Stimulated activated naive CD8-positive, alpha-beta T cell treated with anti-CD3 and anti-CD28 coated beads, Interleukin-15, Interleukin-2, amounts not matched to agents 100 ng/mL and 50 ng/mL, for 24 hours (primary cell): ENCODE measurements at regions not wholly inside any gene's neighbourhood (a gene's known extent, or its start where the extent isn't known, plus 50 kb on each side); places are given as distances from the start of the nearest gene placed in this dataset.
"Not testable (repeated sequence)": the region's sequence is repeated elsewhere in the genome, so short reads cannot be mapped to it uniquely, and the experiment has no call there.

Experiments
- H3K27ac Mint-ChIP-seq: one replicate; pipeline ENCODE4 v1.8.0; 2021; ENCODE audit warnings: mild to moderate bottlenecking, mixed read lengths
- H3K27me3 Mint-ChIP-seq: one replicate; pipeline ENCODE4 v1.8.0; 2021; ENCODE audit warnings: mixed read lengths
- H3K36me3 Mint-ChIP-seq: one replicate; pipeline ENCODE4 v1.8.0; 2021; ENCODE audit warnings: low read depth, mixed read lengths
- H3K4me1 Mint-ChIP-seq: one replicate; pipeline ENCODE4 v1.8.0; 2021; ENCODE audit warnings: low read depth, mixed read lengths
- H3K4me3 Mint-ChIP-seq: one replicate; pipeline ENCODE4 v1.8.0; 2021; ENCODE audit warnings: mild to moderate bottlenecking, mixed read lengths
- H3K9me3 Mint-ChIP-seq: one replicate; pipeline ENCODE4 v1.8.0; 2021; ENCODE audit warnings: mixed read lengths

- H3K36me3 Mint-ChIP-seq: no peaks in the 10 kb centered on the region
- H3K4me1 Mint-ChIP-seq: no peaks in the 10 kb centered on the region
- H3K27me3 Mint-ChIP-seq: no peaks in the 10 kb centered on the region
- no peak overlapping the region for H3K4me3 Mint-ChIP-seq
- peaks cover 4% of the 10 kb centered on the region for H3K9me3 Mint-ChIP-seq
- no peak overlapping the region for H3K27ac Mint-ChIP-seq
These were observed 220.4 kb upstream of the DEPDC1 start for GRCh38 chr1:68717330-68717729.

DNA sequence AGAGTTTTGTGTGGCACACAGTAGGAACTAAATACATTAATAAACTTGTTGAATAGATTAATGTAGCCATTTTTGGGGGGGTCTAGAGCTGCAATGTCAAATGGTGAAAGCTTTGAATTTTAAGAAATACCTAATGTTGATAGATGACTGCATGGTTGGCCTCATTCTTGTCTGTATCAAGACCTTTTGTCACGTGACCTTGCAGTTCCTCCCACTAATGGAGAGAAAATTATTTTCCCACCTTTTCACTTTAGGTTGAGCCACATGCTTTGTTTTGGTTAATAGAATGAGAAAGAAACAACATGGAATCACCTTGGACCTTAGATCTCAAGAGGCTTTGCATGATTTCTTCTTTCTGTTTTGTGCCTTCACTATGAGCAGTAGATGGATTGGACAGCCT is 223.6 kb upstream of the DEPDC1 start:
- H3K36me3 Mint-ChIP-seq: no peaks in the 10 kb centered on the region
- no peak overlapping the region for H3K4me3 Mint-ChIP-seq
- no peaks in the 10 kb centered on the region for H3K27me3 Mint-ChIP-seq
- peaks cover 4% of the 10 kb centered on the region for H3K9me3 Mint-ChIP-seq
- H3K4me1 Mint-ChIP-seq: no peaks in the 10 kb centered on the region
- no peak overlapping the region for H3K27ac Mint-ChIP-seq

DNA sequence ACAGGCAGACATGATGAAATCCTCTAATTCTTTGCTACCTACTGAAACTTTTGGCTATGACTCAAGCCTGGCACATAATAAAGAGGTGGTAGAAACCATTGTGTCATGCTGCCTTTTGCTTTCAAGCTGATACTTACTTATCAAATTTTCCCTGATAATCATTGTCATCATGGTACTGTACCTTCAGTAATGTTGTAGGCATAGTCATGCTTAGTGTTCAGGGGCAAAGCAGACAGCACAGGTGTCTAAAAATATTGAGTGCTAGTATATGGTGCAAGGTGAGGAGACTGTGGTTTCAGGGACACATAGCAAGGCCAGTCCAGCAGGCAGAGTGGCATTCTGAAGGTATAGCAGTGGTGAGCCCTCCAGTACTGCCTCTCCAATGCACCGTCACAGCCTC is 226.9 kb upstream of the DEPDC1 start:
- Mint-ChIP-seq H3K36me3 (no peaks in the 10 kb centered on the region), H3K27ac (no peak overlapping the region), H3K27me3 (no peaks in the 10 kb centered on the region), H3K4me3 (no peak overlapping the region), H3K4me1 (no peaks in the 10 kb centered on the region), H3K9me3 (peaks cover 4% of the 10 kb centered on the region)

DNA sequence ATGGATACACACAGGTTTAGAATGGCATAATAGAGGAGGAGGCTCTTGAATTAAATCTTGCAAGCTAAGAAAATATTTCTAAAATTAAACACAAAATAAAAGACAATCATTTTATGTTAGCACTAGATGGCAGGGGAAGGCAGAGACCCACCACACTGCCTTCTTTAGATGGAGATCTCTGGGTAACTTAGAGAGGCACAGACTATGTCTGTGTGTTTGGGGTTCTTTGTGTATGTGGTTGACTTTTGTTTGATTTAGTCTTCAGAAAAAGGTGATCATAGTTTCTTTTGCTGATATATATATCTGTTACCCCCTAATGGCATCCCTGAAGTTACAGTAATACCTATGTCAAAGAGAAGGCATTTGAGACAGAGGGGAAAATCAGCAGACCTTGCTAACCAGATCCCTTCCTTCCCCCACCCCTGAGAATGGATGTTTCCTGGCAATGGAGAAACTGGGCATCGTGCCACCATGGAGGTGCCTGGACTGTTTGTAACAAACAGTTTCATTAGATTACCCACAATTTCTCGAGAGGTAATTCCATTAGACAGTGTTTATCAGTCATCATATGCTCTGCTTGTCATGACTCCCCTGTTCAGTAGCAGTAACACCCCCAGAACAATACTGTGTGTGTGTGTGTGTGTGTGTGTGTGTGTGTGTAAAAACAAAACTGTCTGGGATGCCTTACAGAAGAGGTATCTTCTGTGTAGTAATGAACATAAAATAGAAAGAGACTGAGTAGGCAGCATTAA is 228.3 kb upstream of the DEPDC1 start:
- H3K27me3 Mint-ChIP-seq: no peaks in the 10 kb centered on the region
- H3K9me3 Mint-ChIP-seq: peaks cover 7% of the 10 kb centered on the region
- no peak overlapping the region for H3K4me3 Mint-ChIP-seq
- H3K4me1 Mint-ChIP-seq: no peaks in the 10 kb centered on the region
- no peak overlapping the region for H3K27ac Mint-ChIP-seq
- H3K36me3 Mint-ChIP-seq: no peaks in the 10 kb centered on the region

DNA sequence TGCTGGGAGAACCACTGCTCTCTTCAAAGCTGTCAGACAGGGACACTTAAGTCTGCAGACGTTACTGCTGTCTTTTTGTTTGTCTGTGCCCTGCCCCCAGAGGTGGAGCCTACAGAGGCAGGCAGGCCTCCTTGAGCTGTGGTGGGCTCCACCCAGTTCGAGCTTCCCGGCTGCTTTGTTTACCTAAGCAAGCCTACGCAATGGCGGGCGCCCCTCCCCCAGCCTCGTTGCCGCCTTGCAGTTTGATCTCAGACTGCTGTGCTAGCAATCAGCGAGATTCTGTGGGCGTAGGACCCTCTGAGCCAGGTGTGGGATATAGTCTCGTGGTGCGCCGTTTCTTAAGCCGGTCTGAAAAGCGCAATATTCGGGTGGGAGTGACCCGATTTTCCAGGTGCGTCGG is 242.6 kb upstream of the DEPDC1 start:
- not testable (repeated sequence) for H3K27me3 Mint-ChIP-seq, H3K27ac Mint-ChIP-seq, H3K4me3 Mint-ChIP-seq, H3K4me1 Mint-ChIP-seq, H3K36me3 Mint-ChIP-seq
- H3K9me3 Mint-ChIP-seq: peaks cover 13% of the 10 kb centered on the region

DNA sequence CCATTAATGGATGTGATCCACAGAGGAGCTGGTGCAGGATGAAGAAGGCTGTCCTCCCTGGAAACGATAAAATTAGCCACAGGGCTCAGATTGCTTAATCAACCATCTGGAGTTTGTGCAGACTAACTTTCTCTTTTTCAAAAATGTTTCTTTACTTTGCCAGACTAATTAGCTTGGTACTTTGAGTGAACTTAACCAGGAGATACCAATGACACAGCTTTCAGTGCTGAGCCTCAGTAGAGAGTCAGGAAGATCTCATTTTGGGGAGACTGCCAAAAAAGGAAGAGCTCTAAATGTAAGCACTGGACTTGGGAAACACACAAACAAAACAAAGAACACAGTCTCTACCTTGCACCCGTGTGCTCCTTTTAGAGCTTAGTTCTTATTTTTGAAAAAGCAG is 248.1 kb upstream of the DEPDC1 start:
- Mint-ChIP-seq H3K27me3 (no peaks in the 10 kb centered on the region), H3K36me3 (no peaks in the 10 kb centered on the region), H3K9me3 (peaks cover 17% of the 10 kb centered on the region), H3K4me3 (no peak overlapping the region), H3K4me1 (no peaks in the 10 kb centered on the region), H3K27ac (no peak overlapping the region)

GRCh38 chr1:68745451-68745850 is 248.6 kb upstream of the DEPDC1 start:
- Mint-ChIP-seq H3K4me1 (no peaks in the 10 kb centered on the region), H3K4me3 (no peak overlapping the region), H3K27me3 (no peaks in the 10 kb centered on the region), H3K36me3 (no peaks in the 10 kb centered on the region), H3K9me3 (peaks cover 17% of the 10 kb centered on the region), H3K27ac (no peak overlapping the region)

DNA sequence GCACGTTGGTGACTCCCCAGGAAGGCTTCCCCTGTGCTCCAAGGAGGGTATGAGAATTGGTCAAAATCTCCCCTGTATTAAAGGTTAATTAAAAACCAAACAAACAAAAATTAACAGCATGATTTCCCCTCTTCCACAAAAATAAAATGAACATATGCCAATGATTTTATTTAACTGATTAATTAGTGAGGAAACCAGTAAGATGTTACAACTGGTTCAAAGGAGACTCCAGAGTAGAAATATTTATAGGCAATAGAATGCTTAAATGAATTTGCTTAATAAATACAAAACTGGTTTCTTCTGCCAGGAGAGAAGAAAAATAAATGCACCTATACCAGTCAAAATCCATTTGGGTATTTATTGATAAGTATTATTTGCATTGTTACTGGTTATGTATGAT is 249.5 kb upstream of the DEPDC1 start:
- no peak overlapping the region for H3K27ac Mint-ChIP-seq
- H3K4me1 Mint-ChIP-seq: no peaks in the 10 kb centered on the region
- no peaks in the 10 kb centered on the region for H3K27me3 Mint-ChIP-seq

GRCh38 chr1:68751723-68752122 is 254.8 kb upstream of the DEPDC1 start:
- H3K36me3 Mint-ChIP-seq: no peaks in the 10 kb centered on the region
- peaks cover 12% of the 10 kb centered on the region for H3K9me3 Mint-ChIP-seq
- H3K4me1 Mint-ChIP-seq: no peaks in the 10 kb centered on the region
- H3K27ac Mint-ChIP-seq: no peak overlapping the region
- H3K4me3 Mint-ChIP-seq: no peak overlapping the region
- no peaks in the 10 kb centered on the region for H3K27me3 Mint-ChIP-seq

More for the DNA sequence above, 249.5 kb upstream of the DEPDC1 start:
- no peak overlapping the region for H3K4me3 Mint-ChIP-seq
- peaks cover 10% of the 10 kb centered on the region for H3K9me3 Mint-ChIP-seq
- no peaks in the 10 kb centered on the region for H3K36me3 Mint-ChIP-seq

GRCh38 chr1:68758666-68759209 is 261.9 kb upstream of the DEPDC1 start:
- no peaks in the 10 kb centered on the region for H3K4me1 Mint-ChIP-seq
- H3K4me3 Mint-ChIP-seq: no peak overlapping the region
- H3K36me3 Mint-ChIP-seq: no peaks in the 10 kb centered on the region
- peaks cover 33% of the 10 kb centered on the region for H3K9me3 Mint-ChIP-seq
- H3K27me3 Mint-ChIP-seq: no peaks in the 10 kb centered on the region
- H3K27ac Mint-ChIP-seq: no peak overlapping the region

- no peaks in the 10 kb centered on the region for H3K27me3 Mint-ChIP-seq
- H3K9me3 Mint-ChIP-seq: peaks cover 32% of the 10 kb centered on the region
- no peaks in the 10 kb centered on the region for H3K36me3 Mint-ChIP-seq
- H3K27ac Mint-ChIP-seq: no peak overlapping the region
- H3K4me1 Mint-ChIP-seq: no peaks in the 10 kb centered on the region
- H3K4me3 Mint-ChIP-seq: no peak overlapping the region
These were observed 271.1 kb upstream of the DEPDC1 start for GRCh38 chr1:68767941-68768340.

GRCh38 chr1:68770817-68771216 is 273.9 kb upstream of the DEPDC1 start:
- no peak overlapping the region for H3K4me3 Mint-ChIP-seq
- H3K27me3 Mint-ChIP-seq: no peaks in the 10 kb centered on the region
- no peaks in the 10 kb centered on the region for H3K36me3 Mint-ChIP-seq
- no peak overlapping the region for H3K27ac Mint-ChIP-seq
- H3K9me3 Mint-ChIP-seq: peaks cover 19% of the 10 kb centered on the region
- H3K4me1 Mint-ChIP-seq: no peaks in the 10 kb centered on the region

GRCh38 chr1:68777851-68778250 is 281.0 kb upstream of the DEPDC1 start:
- no peak overlapping the region for H3K4me3 Mint-ChIP-seq
- H3K27me3 Mint-ChIP-seq: no peaks in the 10 kb centered on the region
- no peak overlapping the region for H3K27ac Mint-ChIP-seq
- H3K4me1 Mint-ChIP-seq: no peaks in the 10 kb centered on the region
- peaks cover 10% of the 10 kb centered on the region for H3K9me3 Mint-ChIP-seq
- no peaks in the 10 kb centered on the region for H3K36me3 Mint-ChIP-seq

DNA sequence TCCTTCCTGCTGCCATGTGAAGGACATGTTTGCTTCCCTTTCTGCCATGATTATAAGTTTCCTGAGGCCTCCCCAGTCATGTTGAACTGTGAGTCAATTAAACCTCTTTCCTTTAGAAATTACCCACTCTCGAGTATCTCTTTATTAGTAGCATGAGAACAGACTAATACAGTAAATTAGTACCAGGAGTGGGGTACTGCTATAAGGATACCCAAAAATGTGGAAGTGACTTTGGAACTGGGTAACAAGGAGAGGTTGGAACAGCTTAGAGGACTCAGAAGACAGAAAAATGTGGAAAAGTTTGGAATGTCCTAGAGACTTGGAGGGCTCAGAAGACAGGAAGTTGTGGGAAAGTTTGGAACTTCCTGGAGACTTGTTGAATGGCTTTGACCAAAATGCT is 283.0 kb upstream of the DEPDC1 start:
- H3K27ac Mint-ChIP-seq, H3K9me3 Mint-ChIP-seq, H3K4me1 Mint-ChIP-seq, H3K36me3 Mint-ChIP-seq, H3K4me3 Mint-ChIP-seq, H3K27me3 Mint-ChIP-seq: not testable (repeated sequence)

DNA sequence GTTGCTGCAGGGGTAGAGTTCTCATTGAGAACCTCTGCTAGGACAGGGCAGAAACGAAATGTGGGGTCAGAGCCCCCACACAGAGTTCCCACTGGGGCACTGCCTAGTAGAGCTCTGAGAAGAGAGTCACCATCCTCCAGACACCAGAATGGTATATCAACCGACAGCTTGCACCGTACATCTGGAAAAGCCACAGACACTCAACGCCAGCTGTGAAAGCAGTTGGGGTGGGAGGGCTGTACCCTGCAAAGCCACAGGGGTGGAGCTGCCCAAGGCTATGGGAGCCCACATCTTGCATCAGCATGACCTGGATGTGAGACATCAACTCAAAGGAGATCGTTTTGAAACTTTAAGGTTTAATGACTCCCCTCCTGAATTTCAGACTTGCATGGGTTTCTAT is 284.0 kb upstream of the DEPDC1 start:
- H3K4me3 Mint-ChIP-seq: no peak overlapping the region
- H3K4me1 Mint-ChIP-seq: no peaks in the 10 kb centered on the region
- no peaks in the 10 kb centered on the region for H3K36me3 Mint-ChIP-seq
- H3K27ac Mint-ChIP-seq: no peak overlapping the region
- peaks cover 7% of the 10 kb centered on the region for H3K9me3 Mint-ChIP-seq
- no peaks in the 10 kb centered on the region for H3K27me3 Mint-ChIP-seq

GRCh38 chr1:68782890-68783289 is 286.0 kb upstream of the DEPDC1 start:
- no peaks in the 10 kb centered on the region for H3K36me3 Mint-ChIP-seq

More at GRCh38 chr1:68782890-68783289, 286.0 kb upstream of the DEPDC1 start:
- no peak overlapping the region for H3K27ac Mint-ChIP-seq
- H3K27me3 Mint-ChIP-seq: no peaks in the 10 kb centered on the region
- H3K9me3 Mint-ChIP-seq: peaks cover 7% of the 10 kb centered on the region
- H3K4me3 Mint-ChIP-seq: no peak overlapping the region
- H3K4me1 Mint-ChIP-seq: no peaks in the 10 kb centered on the region
